ENCODE measurements at regions not wholly inside any gene's neighbourhood (a gene's known extent, or its start where the extent isn't known, plus 50 kb on each side); places are given as distances from the start of the nearest gene placed in this dataset.

- no peak for TF ChIP-seq CTCF (optimal IDR thresholded peaks at IDR 0.05 in 1 of 3, IDR thresholded peaks at IDR 0.05 in 1 of 3, conservative IDR thresholded peaks at IDR 0.05 in 1 of 3; ENCODE audit: extremely low read depth in 1 of 3, insufficient read depth in 2 of 3, low read length in 3 of 3)
- no peak for TF ChIP-seq EZH2 (IDR thresholded peaks at IDR 0.05; ENCODE audit: low read length)
Measured at GRCh38 chr12:22812531-22812930, 187.6 kb downstream of the ETNK1 start.

Data from keratinocyte (primary cell).